ENCODE measurements at regions not wholly inside any gene's neighbourhood (a gene's known extent, or its start where the extent isn't known, plus 50 kb on each side); places are given as distances from the start of the nearest gene placed in this dataset.

DNA sequence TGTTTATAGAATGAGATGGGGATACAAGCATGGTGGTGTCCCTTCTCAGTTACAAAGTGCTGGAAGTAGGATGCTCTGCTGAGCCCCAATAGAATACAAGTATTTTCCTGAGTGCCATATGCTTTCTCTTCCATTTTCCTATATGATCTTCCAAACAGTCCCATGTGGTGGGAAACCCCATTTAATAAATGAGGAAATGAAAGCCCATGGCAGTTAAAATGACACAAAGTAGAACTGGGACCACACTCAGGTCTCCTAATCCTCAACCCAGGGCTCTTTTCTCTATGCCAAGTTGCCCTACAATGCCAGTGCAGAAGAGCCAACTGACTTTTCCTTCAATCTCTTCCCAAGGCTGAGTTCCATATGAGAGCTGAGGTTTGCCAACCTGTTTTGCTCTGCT is 198.0 kb upstream of the FOXN2 start:
- TF ChIP-seq, protein P1, sequence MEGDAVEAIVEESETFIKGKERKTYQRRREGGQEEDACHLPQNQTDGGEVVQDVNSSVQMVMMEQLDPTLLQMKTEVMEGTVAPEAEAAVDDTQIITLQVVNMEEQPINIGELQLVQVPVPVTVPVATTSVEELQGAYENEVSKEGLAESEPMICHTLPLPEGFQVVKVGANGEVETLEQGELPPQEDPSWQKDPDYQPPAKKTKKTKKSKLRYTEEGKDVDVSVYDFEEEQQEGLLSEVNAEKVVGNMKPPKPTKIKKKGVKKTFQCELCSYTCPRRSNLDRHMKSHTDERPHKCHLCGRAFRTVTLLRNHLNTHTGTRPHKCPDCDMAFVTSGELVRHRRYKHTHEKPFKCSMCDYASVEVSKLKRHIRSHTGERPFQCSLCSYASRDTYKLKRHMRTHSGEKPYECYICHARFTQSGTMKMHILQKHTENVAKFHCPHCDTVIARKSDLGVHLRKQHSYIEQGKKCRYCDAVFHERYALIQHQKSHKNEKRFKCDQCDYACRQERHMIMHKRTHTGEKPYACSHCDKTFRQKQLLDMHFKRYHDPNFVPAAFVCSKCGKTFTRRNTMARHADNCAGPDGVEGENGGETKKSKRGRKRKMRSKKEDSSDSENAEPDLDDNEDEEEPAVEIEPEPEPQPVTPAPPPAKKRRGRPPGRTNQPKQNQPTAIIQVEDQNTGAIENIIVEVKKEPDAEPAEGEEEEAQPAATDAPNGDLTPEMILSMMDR (IDR thresholded peaks at IDR 0.05; ENCODE audit: poor library complexity), result no peak
- TF ChIP-seq EZH2phosphoT487 (IDR thresholded peaks at IDR 0.05; ENCODE audit: low read depth, severe bottlenecking, unreplicated experiment), result no peak

All from hepatocyte (in vitro differentiated cells).